ENCODE measurements at regions not wholly inside any gene's neighbourhood (a gene's known extent, or its start where the extent isn't known, plus 50 kb on each side); places are given as distances from the start of the nearest gene placed in this dataset.

DNA sequence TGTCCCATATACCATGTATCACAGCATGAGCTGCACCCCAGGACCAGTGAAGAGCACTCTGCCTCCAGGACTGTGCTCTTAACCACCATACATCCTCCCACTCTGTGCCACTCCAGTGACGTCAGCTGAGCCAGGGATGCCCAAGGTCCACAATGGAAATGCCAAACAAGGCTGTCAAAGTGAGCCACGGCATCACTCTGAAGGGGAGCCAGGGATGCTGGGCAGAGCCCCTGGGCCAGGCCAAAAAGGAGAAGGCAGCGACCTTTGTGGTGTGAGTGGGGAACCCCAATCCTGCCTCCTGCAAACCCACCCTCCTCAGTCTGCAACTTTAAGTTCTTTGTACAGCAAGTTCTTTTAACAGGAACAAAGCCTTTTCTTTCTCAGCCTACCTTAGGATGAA, 242.7 kb downstream of the SYK start:
- TF ChIP-seq, protein P1, sequence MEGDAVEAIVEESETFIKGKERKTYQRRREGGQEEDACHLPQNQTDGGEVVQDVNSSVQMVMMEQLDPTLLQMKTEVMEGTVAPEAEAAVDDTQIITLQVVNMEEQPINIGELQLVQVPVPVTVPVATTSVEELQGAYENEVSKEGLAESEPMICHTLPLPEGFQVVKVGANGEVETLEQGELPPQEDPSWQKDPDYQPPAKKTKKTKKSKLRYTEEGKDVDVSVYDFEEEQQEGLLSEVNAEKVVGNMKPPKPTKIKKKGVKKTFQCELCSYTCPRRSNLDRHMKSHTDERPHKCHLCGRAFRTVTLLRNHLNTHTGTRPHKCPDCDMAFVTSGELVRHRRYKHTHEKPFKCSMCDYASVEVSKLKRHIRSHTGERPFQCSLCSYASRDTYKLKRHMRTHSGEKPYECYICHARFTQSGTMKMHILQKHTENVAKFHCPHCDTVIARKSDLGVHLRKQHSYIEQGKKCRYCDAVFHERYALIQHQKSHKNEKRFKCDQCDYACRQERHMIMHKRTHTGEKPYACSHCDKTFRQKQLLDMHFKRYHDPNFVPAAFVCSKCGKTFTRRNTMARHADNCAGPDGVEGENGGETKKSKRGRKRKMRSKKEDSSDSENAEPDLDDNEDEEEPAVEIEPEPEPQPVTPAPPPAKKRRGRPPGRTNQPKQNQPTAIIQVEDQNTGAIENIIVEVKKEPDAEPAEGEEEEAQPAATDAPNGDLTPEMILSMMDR (IDR thresholded peaks at IDR 0.05 in 4 of 5, conservative IDR thresholded peaks at IDR 0.05 in 1 of 5): no peak
- TF ChIP-seq POLR2A (IDR thresholded peaks at IDR 0.05): no peak
